Esophagus squamous epithelium (tissue), 4 donors: ENCODE measurements at regions not wholly inside any gene's neighbourhood (a gene's known extent, or its start where the extent isn't known, plus 50 kb on each side); places are given as distances from the start of the nearest gene placed in this dataset.

Source experiments
- POLR2A ChIP-seq, 4 donors: fragments of 450-650 bp; IDR thresholded peaks; one replicate each; pipeline ENCODE4 v1.6.1; 2017; ENCODE audit warnings: antibody characterized with exemption in 4 of 4, mild to moderate bottlenecking in 4 of 4, moderate library complexity in 3 of 4
- TF ChIP-seq, protein P1 (sequence below), 6 experiments: fragments of 450-650 bp in 4 of 6; fragments of 200-600 bp in 2 of 6; sonication (generic) in 2 of 6; IDR thresholded peaks; one replicate each; pipeline ENCODE4 v1.5.1; 2016 to 2019; ENCODE audit warnings: antibody characterized with exemption in 6 of 6, mild to moderate bottlenecking in 4 of 6, moderate library complexity in 4 of 6

DNA sequence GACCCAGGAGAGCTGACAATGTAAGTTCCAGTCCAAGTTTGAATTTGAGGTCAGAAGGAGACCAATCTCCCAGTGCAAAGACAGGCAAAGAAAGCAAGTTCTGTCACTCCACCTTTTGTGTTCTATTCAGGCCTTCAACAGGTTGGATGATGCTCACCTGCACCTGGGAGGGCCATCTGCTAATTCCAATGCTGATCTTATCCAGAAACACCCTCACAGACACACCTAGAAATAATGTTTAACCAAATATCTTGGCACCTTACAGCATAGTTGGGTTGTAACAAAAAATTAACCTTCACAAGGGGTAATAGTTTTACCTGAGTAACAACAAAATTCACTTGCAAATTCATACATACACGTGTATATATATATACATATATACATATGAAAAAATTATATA lies 190.8 kb downstream of the DIRAS2 start:
- TF ChIP-seq, protein P1, sequence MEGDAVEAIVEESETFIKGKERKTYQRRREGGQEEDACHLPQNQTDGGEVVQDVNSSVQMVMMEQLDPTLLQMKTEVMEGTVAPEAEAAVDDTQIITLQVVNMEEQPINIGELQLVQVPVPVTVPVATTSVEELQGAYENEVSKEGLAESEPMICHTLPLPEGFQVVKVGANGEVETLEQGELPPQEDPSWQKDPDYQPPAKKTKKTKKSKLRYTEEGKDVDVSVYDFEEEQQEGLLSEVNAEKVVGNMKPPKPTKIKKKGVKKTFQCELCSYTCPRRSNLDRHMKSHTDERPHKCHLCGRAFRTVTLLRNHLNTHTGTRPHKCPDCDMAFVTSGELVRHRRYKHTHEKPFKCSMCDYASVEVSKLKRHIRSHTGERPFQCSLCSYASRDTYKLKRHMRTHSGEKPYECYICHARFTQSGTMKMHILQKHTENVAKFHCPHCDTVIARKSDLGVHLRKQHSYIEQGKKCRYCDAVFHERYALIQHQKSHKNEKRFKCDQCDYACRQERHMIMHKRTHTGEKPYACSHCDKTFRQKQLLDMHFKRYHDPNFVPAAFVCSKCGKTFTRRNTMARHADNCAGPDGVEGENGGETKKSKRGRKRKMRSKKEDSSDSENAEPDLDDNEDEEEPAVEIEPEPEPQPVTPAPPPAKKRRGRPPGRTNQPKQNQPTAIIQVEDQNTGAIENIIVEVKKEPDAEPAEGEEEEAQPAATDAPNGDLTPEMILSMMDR (IDR thresholded peaks at IDR 0.05) = no peak
- no peak for TF ChIP-seq POLR2A (IDR thresholded peaks at IDR 0.05)
